ENCODE measurements at regions not wholly inside any gene's neighbourhood (a gene's known extent, or its start where the extent isn't known, plus 50 kb on each side); places are given as distances from the start of the nearest gene placed in this dataset.
"Not testable (repeated sequence)": the region's sequence is repeated elsewhere in the genome, so short reads cannot be mapped to it uniquely, and the experiment has no call there.

DNA sequence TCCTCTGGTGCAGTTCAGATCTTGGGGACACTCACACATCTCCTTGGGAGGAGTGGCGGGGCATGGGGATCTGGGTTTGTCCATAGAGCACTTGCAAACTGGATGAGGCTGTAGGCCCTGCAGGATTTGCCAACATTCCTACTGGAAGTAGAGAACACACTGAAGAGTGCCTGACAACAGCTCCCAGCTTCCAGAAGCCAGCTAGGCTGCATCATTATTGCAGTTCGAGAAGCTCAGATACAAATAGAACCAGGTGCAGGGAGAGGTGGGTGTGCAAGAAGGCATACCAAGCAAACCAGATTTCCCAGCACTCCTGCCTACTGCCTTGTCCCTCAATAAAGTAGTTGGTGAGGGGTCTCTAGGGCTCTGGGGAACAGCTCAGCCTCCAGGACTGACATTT is 52.5 kb downstream of the RHOB start:
- DNase-seq, result no peak
- H3K4me1 ChIP-seq, result peaks cover 4% of the 10 kb centered on the region
- no peak for TF ChIP-seq POLR2A (IDR thresholded peaks at IDR 0.05)
- TF ChIP-seq, protein P1, sequence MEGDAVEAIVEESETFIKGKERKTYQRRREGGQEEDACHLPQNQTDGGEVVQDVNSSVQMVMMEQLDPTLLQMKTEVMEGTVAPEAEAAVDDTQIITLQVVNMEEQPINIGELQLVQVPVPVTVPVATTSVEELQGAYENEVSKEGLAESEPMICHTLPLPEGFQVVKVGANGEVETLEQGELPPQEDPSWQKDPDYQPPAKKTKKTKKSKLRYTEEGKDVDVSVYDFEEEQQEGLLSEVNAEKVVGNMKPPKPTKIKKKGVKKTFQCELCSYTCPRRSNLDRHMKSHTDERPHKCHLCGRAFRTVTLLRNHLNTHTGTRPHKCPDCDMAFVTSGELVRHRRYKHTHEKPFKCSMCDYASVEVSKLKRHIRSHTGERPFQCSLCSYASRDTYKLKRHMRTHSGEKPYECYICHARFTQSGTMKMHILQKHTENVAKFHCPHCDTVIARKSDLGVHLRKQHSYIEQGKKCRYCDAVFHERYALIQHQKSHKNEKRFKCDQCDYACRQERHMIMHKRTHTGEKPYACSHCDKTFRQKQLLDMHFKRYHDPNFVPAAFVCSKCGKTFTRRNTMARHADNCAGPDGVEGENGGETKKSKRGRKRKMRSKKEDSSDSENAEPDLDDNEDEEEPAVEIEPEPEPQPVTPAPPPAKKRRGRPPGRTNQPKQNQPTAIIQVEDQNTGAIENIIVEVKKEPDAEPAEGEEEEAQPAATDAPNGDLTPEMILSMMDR (IDR thresholded peaks at IDR 0.05), result no peak
- no peaks in the 10 kb centered on the region for H3K36me3 ChIP-seq (ENCODE audit: low read depth, missing control alignments)
- 97 to 100% methylated on average over 2 of the region's 2 CpGs for whole genome bisulfite sequencing, 2 donors
- no peak overlapping the region for H3K27ac ChIP-seq
- no peak overlapping the region for H3K4me3 ChIP-seq
- no peaks in the 10 kb centered on the region for H3K9me3 ChIP-seq
- intact Hi-C loops (cut with DNase I; ENCODE audit: low total_unique reads), result no loop called here
- no peaks in the 10 kb centered on the region for H3K27me3 ChIP-seq

DNA sequence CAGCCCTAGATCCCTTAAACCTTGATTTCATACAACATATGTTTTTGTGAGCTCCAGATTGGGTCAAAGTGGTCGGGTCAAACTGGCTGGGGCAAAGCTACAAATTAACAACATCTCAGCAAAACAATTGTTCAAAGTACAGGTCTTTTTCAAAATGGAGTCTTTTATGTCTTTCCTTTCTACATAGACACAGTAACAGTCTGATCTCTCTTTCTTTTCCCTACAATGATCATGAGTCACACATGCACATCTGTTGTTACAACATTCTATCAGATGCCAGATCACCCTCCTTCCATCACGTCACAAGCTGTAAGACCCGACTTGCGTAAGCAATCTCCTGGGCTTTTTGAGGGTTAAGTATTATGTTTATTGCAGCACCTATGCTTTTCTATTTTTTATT is 55.1 kb downstream of the RHOB start:
- no peaks in the 10 kb centered on the region for H3K9me3 ChIP-seq
- no peaks in the 10 kb centered on the region for H3K27me3 ChIP-seq
- no peak for DNase-seq
- no peaks in the 10 kb centered on the region for H3K36me3 ChIP-seq (ENCODE audit: low read depth, missing control alignments)
- WGBS, 2 donors, result 68 to 86% methylated on average over 4 of the region's 4 CpGs
- H3K4me3 ChIP-seq, result no peak overlapping the region
- peak overlapping the region in 1 of 2 donors; percentile 20 for H3K27ac ChIP-seq
- intact Hi-C loops (cut with DNase I; ENCODE audit: low total_unique reads), result no loop called here
- H3K4me1 ChIP-seq, result peaks cover 4% of the 10 kb centered on the region
- no peak for TF ChIP-seq POLR2A (IDR thresholded peaks at IDR 0.05)
- TF ChIP-seq, protein P1 (IDR thresholded peaks at IDR 0.05), result no peak

DNA sequence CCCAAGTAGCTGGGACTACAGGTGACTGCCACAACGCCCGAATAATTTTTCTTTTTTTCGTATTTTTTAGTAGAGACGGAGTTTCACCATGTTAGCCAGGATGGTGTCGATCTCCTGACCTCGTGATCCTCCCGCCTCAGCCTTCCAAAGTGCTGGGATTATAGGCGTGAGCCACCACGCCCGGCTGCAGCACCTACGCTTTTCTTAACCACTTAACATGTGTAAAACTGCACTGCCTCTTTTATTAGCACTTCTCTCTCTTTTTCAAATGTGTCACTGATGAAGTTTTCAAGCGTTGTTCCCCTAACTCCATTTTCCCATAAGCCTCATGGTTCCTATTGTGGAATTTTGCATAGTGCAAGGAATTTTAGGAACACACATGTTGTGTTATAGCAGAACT is 55.6 kb downstream of the RHOB start:
- not testable (repeated sequence) for DNase-seq
- 90 to 95% methylated on average over 12 of the region's 12 CpGs for WGBS, 2 donors

DNA sequence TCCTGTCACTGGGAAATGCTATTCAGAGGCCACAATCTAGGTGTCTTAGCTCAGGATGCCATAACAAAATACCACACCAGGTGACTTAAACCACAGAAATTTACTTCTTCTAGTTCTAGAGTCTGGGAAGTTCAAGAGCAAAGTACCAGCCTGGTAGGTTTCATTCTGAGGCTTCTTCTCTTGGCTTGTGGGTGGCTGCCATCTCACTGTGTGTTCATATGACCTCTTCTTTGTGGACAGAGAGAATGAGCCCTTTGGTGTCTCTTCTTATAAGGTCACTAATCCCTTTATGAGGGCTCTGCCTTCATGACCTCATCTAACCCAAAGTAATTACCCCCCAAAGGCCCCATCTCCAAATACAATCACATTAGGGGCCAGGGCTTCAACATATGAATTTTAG is 57.3 kb downstream of the RHOB start:
- no peaks in the 10 kb centered on the region for H3K27me3 ChIP-seq
- DNase-seq, result no peak
- no peaks in the 10 kb centered on the region for H3K36me3 ChIP-seq (ENCODE audit: low read depth, missing control alignments)
- peaks cover 4% of the 10 kb centered on the region for H3K4me1 ChIP-seq
- no peak for TF ChIP-seq POLR2A (IDR thresholded peaks at IDR 0.05)
- TF ChIP-seq, protein P1 (IDR thresholded peaks at IDR 0.05), result no peak
- intact Hi-C loops (cut with DNase I; ENCODE audit: low total_unique reads), result no loop called here
- H3K4me3 ChIP-seq, result no peak overlapping the region
- H3K9me3 ChIP-seq, result no peaks in the 10 kb centered on the region
- H3K27ac ChIP-seq, result no peak overlapping the region

More for the DNA sequence above, 55.6 kb downstream of the RHOB start:
- H3K27ac ChIP-seq; H3K4me1 ChIP-seq; H3K27me3 ChIP-seq; H3K9me3 ChIP-seq; H3K4me3 ChIP-seq; intact Hi-C loops (cut with DNase I; ENCODE audit: low total_unique reads); H3K36me3 ChIP-seq (ENCODE audit: low read depth, missing control alignments): not testable (repeated sequence)

DNA sequence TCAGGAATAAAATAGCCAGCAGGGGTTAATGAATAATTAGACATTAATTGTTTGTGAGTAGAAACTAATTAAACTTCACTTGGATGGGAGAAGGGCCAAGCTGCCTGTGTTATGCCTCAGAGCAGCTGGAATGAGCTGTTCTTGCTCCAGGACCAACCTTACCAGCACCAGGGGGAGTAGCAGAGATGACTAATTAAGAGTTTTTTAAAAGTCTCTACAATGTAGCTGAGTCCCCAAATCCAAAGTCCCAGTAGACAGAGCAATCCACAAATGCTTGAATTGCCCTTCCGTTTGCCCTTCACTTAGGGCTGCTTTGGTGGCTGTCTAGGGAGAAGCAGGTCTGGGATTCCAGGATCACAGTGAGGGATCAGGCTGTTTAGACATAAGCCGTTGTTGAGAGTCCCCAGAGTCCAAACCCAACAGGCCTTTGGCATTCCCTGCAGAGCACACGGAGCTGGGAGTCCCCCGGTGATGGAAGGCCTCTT is 59.4 kb downstream of the RHOB start:
- DNase-seq, result no peak
- no peaks in the 10 kb centered on the region for H3K9me3 ChIP-seq
- peaks cover 4% of the 10 kb centered on the region for H3K4me1 ChIP-seq
- H3K27me3 ChIP-seq, result no peaks in the 10 kb centered on the region
- no peak overlapping the region for H3K27ac ChIP-seq
- H3K4me3 ChIP-seq, result no peak overlapping the region
- intact Hi-C loops (cut with DNase I; ENCODE audit: low total_unique reads), result no loop called here
- no peaks in the 10 kb centered on the region for H3K36me3 ChIP-seq (ENCODE audit: low read depth, missing control alignments)
- 76 to 88% methylated on average over 4 of the region's 4 CpGs for WGBS, 2 donors
- no peak for TF ChIP-seq POLR2A (IDR thresholded peaks at IDR 0.05)
- TF ChIP-seq, protein P1 (IDR thresholded peaks at IDR 0.05), result no peak
